H9 (cell line): ENCODE measurements at regions not wholly inside any gene's neighbourhood (a gene's known extent, or its start where the extent isn't known, plus 50 kb on each side); places are given as distances from the start of the nearest gene placed in this dataset.

ENCODE experiments used
- DNase-seq: peaks from one replicate; pipeline ENCODE4 v3.0.0-alpha.2; 2017
- H2AFZ ChIP-seq: one replicate; pipeline ENCODE4 v1.6.1; 2013; ENCODE audit warnings: mild to moderate bottlenecking, low read length, control low read depth, moderate library complexity
- H2AK5ac ChIP-seq: 2 replicates; pipeline ENCODE4 v1.6.1; 2013; ENCODE audit warnings: low read length, control low read depth, mixed read lengths; ENCODE audit not compliant: insufficient read length
- H2BK120ac ChIP-seq: one replicate; pipeline ENCODE4 v1.6.1; 2013; ENCODE audit warnings: low read depth, mild to moderate bottlenecking, low read length, control low read depth, inconsistent platforms; ENCODE audit not compliant: poor library complexity, severe bottlenecking
- H2BK12ac ChIP-seq: 2 replicates; pipeline ENCODE4 v1.6.1; 2013; ENCODE audit warnings: low read length, control low read depth, mixed read lengths, low read depth; ENCODE audit not compliant: insufficient read length
- H2BK15ac ChIP-seq: 2 replicates; pipeline ENCODE4 v1.6.1; 2013; ENCODE audit warnings: low read depth, low read length, control low read depth
- H2BK20ac ChIP-seq: one replicate; pipeline ENCODE4 v1.6.1; 2013; ENCODE audit warnings: low read depth, mild to moderate bottlenecking, low read length, control low read depth, inconsistent platforms; ENCODE audit not compliant: poor library complexity, severe bottlenecking
- H2BK5ac ChIP-seq: 2 replicates; pipeline ENCODE4 v1.6.1; 2013; ENCODE audit warnings: low read length, control low read depth, mixed read lengths; ENCODE audit not compliant: insufficient read length
- H3K14ac ChIP-seq: 2 replicates; pipeline ENCODE4 v1.6.1; 2013; ENCODE audit warnings: low read length, control low read depth; ENCODE audit not compliant: insufficient read depth
- H3K18ac ChIP-seq: 2 replicates; pipeline ENCODE4 v1.6.1; 2013; ENCODE audit warnings: low read depth, mild to moderate bottlenecking, mixed read lengths, low read length, control low read depth; ENCODE audit not compliant: insufficient read length
- H3K23ac ChIP-seq: 2 replicates; pipeline ENCODE4 v1.6.1; 2013; ENCODE audit warnings: low read length, control low read depth, mixed read lengths, low read depth; ENCODE audit not compliant: insufficient read length
- H3K23me2 ChIP-seq: 2 replicates; pipeline ENCODE4 v1.6.1; 2013; ENCODE audit warnings: low read depth, mild to moderate bottlenecking, mixed read lengths, low read length, control low read depth; ENCODE audit not compliant: insufficient read length, poor library complexity, severe bottlenecking
- H3K27ac ChIP-seq: 2 replicates; pipeline ENCODE4 v1.5.1; 2013; ENCODE audit warnings: low read length, control low read depth, mixed read lengths, low read depth; ENCODE audit not compliant: insufficient read length
- H3K27me3 ChIP-seq: 2 replicates; pipeline ENCODE4 v1.6.1; 2013; ENCODE audit warnings: low read length, control low read depth, inconsistent platforms; ENCODE audit not compliant: insufficient read depth
- H3K4ac ChIP-seq: 2 replicates; pipeline ENCODE4 v1.6.1; 2013; ENCODE audit warnings: low read depth, mild to moderate bottlenecking, control low read depth, inconsistent platforms, low read length, moderate library complexity
- H3K4me1 ChIP-seq: 2 replicates; pipeline ENCODE4 v1.6.1; 2013; ENCODE audit warnings: low read length, control low read depth, inconsistent platforms; ENCODE audit not compliant: insufficient read depth
- H3K4me2 ChIP-seq: 2 replicates; pipeline ENCODE4 v1.6.1; 2013; ENCODE audit warnings: low read length, control low read depth, mixed read lengths; ENCODE audit not compliant: insufficient read length, insufficient read depth
- H3K56ac ChIP-seq: 2 replicates; pipeline ENCODE4 v1.6.1; 2013; ENCODE audit warnings: low read depth, mild to moderate bottlenecking, mixed read lengths, low read length, control low read depth; ENCODE audit not compliant: insufficient read length
- H3K79me1 ChIP-seq: 2 replicates; pipeline ENCODE4 v1.6.1; 2013; ENCODE audit warnings: low read depth, mild to moderate bottlenecking, moderate library complexity, low read length, control low read depth, inconsistent platforms; ENCODE audit not compliant: insufficient read depth, poor library complexity, severe bottlenecking
- H3K79me2 ChIP-seq: 2 replicates; pipeline ENCODE4 v1.6.1; 2013; ENCODE audit warnings: low read length, control low read depth, inconsistent platforms; ENCODE audit not compliant: insufficient read depth
- H3K9ac ChIP-seq: 2 replicates; pipeline ENCODE4 v1.6.1; 2013; ENCODE audit warnings: low read length, control low read depth, mixed read lengths; ENCODE audit not compliant: insufficient read length; ENCODE audit errors: extremely low read depth
- H3K9me3 ChIP-seq: one replicate; pipeline ENCODE4 v1.6.1; 2013; ENCODE audit warnings: low read depth, low read length, inconsistent platforms; ENCODE audit not compliant: control insufficient read depth
- H3T11ph ChIP-seq: one replicate; pipeline ENCODE4 v1.6.1; 2013; ENCODE audit warnings: mild to moderate bottlenecking, low read length, control low read depth, inconsistent platforms
- H4K20me1 ChIP-seq: one replicate; pipeline ENCODE4 v1.6.1; 2013; ENCODE audit not compliant: control insufficient read depth, insufficient read length, insufficient read depth
- H4K5ac ChIP-seq: 2 replicates; pipeline ENCODE4 v1.6.1; 2013; ENCODE audit warnings: low read depth, mild to moderate bottlenecking, mixed read lengths, low read length, control low read depth; ENCODE audit not compliant: insufficient read length
- H4K8ac ChIP-seq: replicated peaks from 2 replicates; pipeline ENCODE4 v1.6.1; 2013; ENCODE audit warnings: low read length, control low read depth, mixed read lengths, low read depth; ENCODE audit not compliant: insufficient read length
- H4K91ac ChIP-seq: 2 replicates; pipeline ENCODE4 v1.6.1; 2013; ENCODE audit warnings: low read depth, mild to moderate bottlenecking, moderate library complexity, mixed read lengths, low read length, control low read depth; ENCODE audit not compliant: insufficient read length
- H3K27ac Mint-ChIP-seq, 3 experiments: 2 replicates in 2 of 3; 3 replicates in 1 of 3; pipeline ENCODE4 v1.8.0; 2020 to 2021; ENCODE audit warnings: mixed read lengths in 3 of 3, mild to moderate bottlenecking in 1 of 3, moderate library complexity in 1 of 3
- H3K27me3 Mint-ChIP-seq: 2 replicates; pipeline ENCODE4 v1.8.0; 2021; ENCODE audit warnings: low read depth, mild to moderate bottlenecking, moderate library complexity, mixed read lengths
- H3K36me3 Mint-ChIP-seq, 3 experiments: 2 replicates in 2 of 3; 3 replicates in 1 of 3; pipeline ENCODE4 v1.8.0; 2020 to 2021; ENCODE audit warnings: low read depth in 3 of 3, mixed read lengths in 3 of 3; ENCODE audit not compliant: insufficient read depth in 1 of 3
- H3K4me1 Mint-ChIP-seq, 2 experiments: 2 replicates each; pipeline ENCODE4 v1.8.0; 2020; ENCODE audit warnings: mixed read lengths in 2 of 2
- H3K4me3 Mint-ChIP-seq, 2 experiments: 2 replicates in 1 of 2; 3 replicates in 1 of 2; pipeline ENCODE4 v1.8.0; 2020 to 2021; ENCODE audit warnings: mild to moderate bottlenecking in 2 of 2, mixed read lengths in 2 of 2, moderate library complexity in 1 of 2
- H3K9me3 Mint-ChIP-seq, 2 experiments: 2 replicates in 1 of 2; 3 replicates in 1 of 2; pipeline ENCODE4 v1.8.0; 2020; ENCODE audit warnings: mild to moderate bottlenecking in 2 of 2, mixed read lengths in 2 of 2, moderate library complexity in 1 of 2
- WGBS: extraction: QIAGEN DNeasy Blood & Tissue Kit; methylation state at CpG from one replicate; pipeline ENCODE4 v1.1.7; 2013; ENCODE audit warnings: missing lambda C conversion rate, low lambda C conversion rate, mixed read lengths; ENCODE audit not compliant: insufficient read length; ENCODE audit errors: extremely low coverage; 5-methylcytosine and 5-hydroxymethylcytosine counted together
- TF ChIP-seq, protein P1 (sequence below): fragments of 200-600 bp; sonication (generic); conservative IDR thresholded peaks from 3 replicates; pipeline ENCODE4 v1.8.0; 2021; ENCODE audit warnings: antibody characterized with exemption, mild to moderate bottlenecking

DNA sequence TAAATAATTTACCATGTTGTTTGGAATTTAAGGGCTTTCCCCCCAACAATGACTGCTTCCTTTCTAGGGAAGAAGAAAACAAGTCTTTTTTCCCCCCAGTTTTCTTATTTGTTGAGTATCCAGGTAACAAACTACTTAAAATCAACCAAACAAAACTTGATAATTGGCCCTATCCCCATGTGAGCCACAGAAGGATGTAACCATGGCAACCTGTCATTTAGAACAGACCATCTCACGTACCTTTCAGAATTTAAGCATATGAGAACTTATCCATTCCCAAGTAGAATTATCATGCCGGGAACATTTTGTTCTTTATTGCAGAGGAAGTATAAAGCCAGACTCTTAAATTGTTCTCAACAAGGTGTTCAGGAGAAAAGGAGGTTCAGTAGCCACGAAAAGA is 392.3 kb downstream of the CETN3 start:
- Histone ChIP-seq H3K27me3 (no peaks in the 10 kb centered on the region), H2BK20ac (no peak overlapping the region), H4K8ac (no peak overlapping the region), H4K5ac (no peak overlapping the region), H3K23me2 (no peaks in the 10 kb centered on the region), H2BK120ac (no peak overlapping the region), H2BK5ac (no peak overlapping the region), H3K4ac (no peak overlapping the region), H2BK15ac (no peak overlapping the region), H3K14ac (no peak overlapping the region), H3K4me1 (peaks cover 4% of the 10 kb centered on the region; the same call in 1 of the 2 replicates), H2AFZ (no peak overlapping the region), H3K27ac (no peak overlapping the region), H2AK5ac (no peak overlapping the region), H4K20me1 (no peaks in the 10 kb centered on the region), H3K79me1 (no peaks in the 10 kb centered on the region), H3K56ac (no peak overlapping the region), H3K4me2 (no peak overlapping the region), H3K18ac (no peak overlapping the region), H2BK12ac (no peak overlapping the region), H3T11ph (no peak overlapping the region), H3K9me3 (no peaks in the 10 kb centered on the region), H4K91ac (no peak overlapping the region), H3K23ac (no peak overlapping the region), H3K79me2 (no peaks in the 10 kb centered on the region), H3K9ac (no peak overlapping the region)
- TF ChIP-seq, protein P1, sequence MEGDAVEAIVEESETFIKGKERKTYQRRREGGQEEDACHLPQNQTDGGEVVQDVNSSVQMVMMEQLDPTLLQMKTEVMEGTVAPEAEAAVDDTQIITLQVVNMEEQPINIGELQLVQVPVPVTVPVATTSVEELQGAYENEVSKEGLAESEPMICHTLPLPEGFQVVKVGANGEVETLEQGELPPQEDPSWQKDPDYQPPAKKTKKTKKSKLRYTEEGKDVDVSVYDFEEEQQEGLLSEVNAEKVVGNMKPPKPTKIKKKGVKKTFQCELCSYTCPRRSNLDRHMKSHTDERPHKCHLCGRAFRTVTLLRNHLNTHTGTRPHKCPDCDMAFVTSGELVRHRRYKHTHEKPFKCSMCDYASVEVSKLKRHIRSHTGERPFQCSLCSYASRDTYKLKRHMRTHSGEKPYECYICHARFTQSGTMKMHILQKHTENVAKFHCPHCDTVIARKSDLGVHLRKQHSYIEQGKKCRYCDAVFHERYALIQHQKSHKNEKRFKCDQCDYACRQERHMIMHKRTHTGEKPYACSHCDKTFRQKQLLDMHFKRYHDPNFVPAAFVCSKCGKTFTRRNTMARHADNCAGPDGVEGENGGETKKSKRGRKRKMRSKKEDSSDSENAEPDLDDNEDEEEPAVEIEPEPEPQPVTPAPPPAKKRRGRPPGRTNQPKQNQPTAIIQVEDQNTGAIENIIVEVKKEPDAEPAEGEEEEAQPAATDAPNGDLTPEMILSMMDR: no peak
- no CpG with 5 or more reads among the region's 3 CpGs for WGBS
- Mint-ChIP-seq H3K9me3 (no peaks in the 10 kb centered on the region; a peak in 1 of 5 replicates), H3K27me3 (no peaks in the 10 kb centered on the region), H3K4me1 (peaks cover 32 to 34% of the 10 kb centered on the region in 2 experiments), H3K36me3 (no peaks in the 10 kb centered on the region), H3K4me3 (no peak overlapping the region), H3K27ac (peak overlapping the region in 1 of 3 experiments; percentile 34; a peak in 2 of 7 replicates)
- DNase-seq: no peak
